Breast epithelium (tissue), 3 donors: ENCODE measurements at regions not wholly inside any gene's neighbourhood (a gene's known extent, or its start where the extent isn't known, plus 50 kb on each side); places are given as distances from the start of the nearest gene placed in this dataset.

Source experiments
- POLR2A ChIP-seq: fragments of 450-650 bp; IDR thresholded peaks from one replicate; pipeline ENCODE4 v1.6.1; 2016; ENCODE audit warnings: antibody characterized with exemption, mild to moderate bottlenecking, moderate library complexity
- TF ChIP-seq, protein P1 (sequence below), 3 donors: fragments of 450-650 bp; IDR thresholded peaks; one replicate each; pipeline ENCODE4 v1.5.1; 2016 to 2017; ENCODE audit warnings: antibody characterized with exemption in 3 of 3, mild to moderate bottlenecking in 3 of 3, moderate library complexity in 3 of 3

DNA sequence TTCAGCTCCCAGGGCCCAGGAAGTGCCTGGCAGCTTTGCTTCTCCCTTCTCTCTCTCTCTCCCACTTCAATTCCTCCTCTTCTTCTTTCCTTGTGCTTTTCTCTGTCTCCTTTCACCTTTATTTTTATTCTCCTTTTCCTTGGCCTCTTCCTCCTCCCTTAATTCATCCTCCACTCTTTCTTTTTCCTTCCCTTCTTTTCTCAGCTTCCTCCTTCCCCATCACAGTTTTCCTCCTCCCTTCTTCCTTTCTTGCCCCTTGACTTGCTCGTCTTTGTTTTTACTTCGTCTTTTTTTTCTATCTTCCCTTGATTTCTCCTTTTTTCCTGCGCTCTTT lies 99.4 kb upstream of the LHX1 start:
- TF ChIP-seq POLR2A: no peak
- TF ChIP-seq, protein P1, sequence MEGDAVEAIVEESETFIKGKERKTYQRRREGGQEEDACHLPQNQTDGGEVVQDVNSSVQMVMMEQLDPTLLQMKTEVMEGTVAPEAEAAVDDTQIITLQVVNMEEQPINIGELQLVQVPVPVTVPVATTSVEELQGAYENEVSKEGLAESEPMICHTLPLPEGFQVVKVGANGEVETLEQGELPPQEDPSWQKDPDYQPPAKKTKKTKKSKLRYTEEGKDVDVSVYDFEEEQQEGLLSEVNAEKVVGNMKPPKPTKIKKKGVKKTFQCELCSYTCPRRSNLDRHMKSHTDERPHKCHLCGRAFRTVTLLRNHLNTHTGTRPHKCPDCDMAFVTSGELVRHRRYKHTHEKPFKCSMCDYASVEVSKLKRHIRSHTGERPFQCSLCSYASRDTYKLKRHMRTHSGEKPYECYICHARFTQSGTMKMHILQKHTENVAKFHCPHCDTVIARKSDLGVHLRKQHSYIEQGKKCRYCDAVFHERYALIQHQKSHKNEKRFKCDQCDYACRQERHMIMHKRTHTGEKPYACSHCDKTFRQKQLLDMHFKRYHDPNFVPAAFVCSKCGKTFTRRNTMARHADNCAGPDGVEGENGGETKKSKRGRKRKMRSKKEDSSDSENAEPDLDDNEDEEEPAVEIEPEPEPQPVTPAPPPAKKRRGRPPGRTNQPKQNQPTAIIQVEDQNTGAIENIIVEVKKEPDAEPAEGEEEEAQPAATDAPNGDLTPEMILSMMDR (IDR thresholded peaks at IDR 0.05): no peak
